ENCODE measurements at regions not wholly inside any gene's neighbourhood (a gene's known extent, or its start where the extent isn't known, plus 50 kb on each side); places are given as distances from the start of the nearest gene placed in this dataset.

GRCh38 chr2:226140594-226140993 lies 659.0 kb downstream of the IRS1 start (continued):
- TF ChIP-seq ZNF800 (CRISPR knock-in tag; IDR thresholded peaks at IDR 0.05) = no peak
- TF ChIP-seq ZNF354B (CRISPR knock-in tag; IDR thresholded peaks at IDR 0.05) = no peak
- no peak for TF ChIP-seq ZNF564 (CRISPR knock-in tag; IDR thresholded peaks at IDR 0.05)
- no peak for TF ChIP-seq HOXD1 (CRISPR knock-in tag; IDR thresholded peaks at IDR 0.05)
- no peak for TF ChIP-seq AKNA (CRISPR knock-in tag; IDR thresholded peaks at IDR 0.05; ENCODE audit: borderline replicate concordance)
- TF ChIP-seq ATF2 (CRISPR knock-in tag; IDR thresholded peaks at IDR 0.05) = no peak
- TF ChIP-seq SIN3A (IDR thresholded peaks at IDR 0.05; ENCODE audit: borderline replicate concordance, low read depth, low read length) = no peak
- no peak for TF ChIP-seq DMAP1 (CRISPR knock-in tag; IDR thresholded peaks at IDR 0.05)
- TF ChIP-seq ZNF556 (CRISPR knock-in tag; IDR thresholded peaks at IDR 0.05; ENCODE audit: borderline replicate concordance) = 0 out of 2 replicates have a peak, but pooled peaks have one; percentile 25
- no peak for TF ChIP-seq CEBPZ (IDR thresholded peaks at IDR 0.05; ENCODE audit: low read length)
- no peak for TF ChIP-seq ZNF597 (CRISPR knock-in tag; IDR thresholded peaks at IDR 0.05)
- peak; percentile 72 for TF ChIP-seq FOXP4 (CRISPR knock-in tag; IDR thresholded peaks at IDR 0.05)
- TF ChIP-seq ZMYM2 (CRISPR knock-in tag; IDR thresholded peaks at IDR 0.05) = no peak
- no peak for TF ChIP-seq YEATS4 (CRISPR knock-in tag; IDR thresholded peaks at IDR 0.05; ENCODE audit: borderline replicate concordance)
